T-helper 2 cell treated with Interferon-gamma antibody and Interleukin-4, amounts not matched to agents 100 ng/mL and 5 ng/mL, for 36 hours (primary cell): ENCODE measurements at regions not wholly inside any gene's neighbourhood (a gene's known extent, or its start where the extent isn't known, plus 50 kb on each side); places are given as distances from the start of the nearest gene placed in this dataset.

Experiments
- intact Hi-C: fragments of 100-400 bp; cut with micrococcal nuclease; formaldehyde crosslinking; loops from one replicate; pipeline ENCODE4 v1.15.1; 2023

- intact Hi-C loops, result no loop called here
Measured at GRCh38 chr6:163729127-163729872, 314.8 kb downstream of the QKI start.

- intact Hi-C loops, result no loop called here
Measured at GRCh38 chr6:163728442-163729126, 314.1 kb downstream of the QKI start.

GRCh38 chr6:163726037-163726695, 311.6 kb downstream of the QKI start:
- intact Hi-C loops, result no loop called here

- intact Hi-C loops, result no loop called here
Measured at GRCh38 chr6:163725008-163725941, 310.8 kb downstream of the QKI start.

- intact Hi-C loops, result no loop called here
Measured at GRCh38 chr6:163724196-163724595, 309.7 kb downstream of the QKI start.

- intact Hi-C loops, result no loop called here
Measured at GRCh38 chr6:163723759-163724158, 309.2 kb downstream of the QKI start.

GRCh38 chr6:163721922-163722692, 307.6 kb downstream of the QKI start:
- intact Hi-C loops, result no loop called here

GRCh38 chr6:163721435-163721834, 306.9 kb downstream of the QKI start:
- intact Hi-C loops, result no loop called here

- intact Hi-C loops, result no loop called here
Measured at GRCh38 chr6:163720460-163721235, 306.1 kb downstream of the QKI start.

- intact Hi-C loops, result no loop called here
Measured at GRCh38 chr6:163720005-163720404, 305.5 kb downstream of the QKI start.

- intact Hi-C loops, result no loop called here
Measured at GRCh38 chr6:163719028-163719742, 304.7 kb downstream of the QKI start.

GRCh38 chr6:163718537-163718936, 304.0 kb downstream of the QKI start:
- intact Hi-C loops, result no loop called here

GRCh38 chr6:163717106-163717764, 302.7 kb downstream of the QKI start:
- intact Hi-C loops, result no loop called here

- intact Hi-C loops, result no loop called here
Measured at GRCh38 chr6:163716690-163717089, 302.2 kb downstream of the QKI start.

- intact Hi-C loops, result no loop called here
Measured at GRCh38 chr6:163715846-163716245, 301.3 kb downstream of the QKI start.

- intact Hi-C loops, result no loop called here
Measured at GRCh38 chr6:163714179-163714578, 299.7 kb downstream of the QKI start.

- intact Hi-C loops, result no loop called here
Measured at GRCh38 chr6:163712981-163713380, 298.5 kb downstream of the QKI start.

- intact Hi-C loops, result no loop called here
Measured at GRCh38 chr6:163712566-163712961, 298.0 kb downstream of the QKI start.
